NCI-H524 treated with DMSO at 0.1 percent for 48 hours (cell line): ENCODE measurements at regions not wholly inside any gene's neighbourhood (a gene's known extent, or its start where the extent isn't known, plus 50 kb on each side); places are given as distances from the start of the nearest gene placed in this dataset.
"Not testable (repeated sequence)": the region's sequence is repeated elsewhere in the genome, so short reads cannot be mapped to it uniquely, and the experiment has no call there.

Experiments
- DNase-seq: peaks from one replicate; lab custom pipeline; 2025; lab: John Stamatoyannopoulos, UW

GRCh38 chr11:129729216-129729615, 86.4 kb upstream of the TMEM45B start:
- no peak for DNase-seq

DNA sequence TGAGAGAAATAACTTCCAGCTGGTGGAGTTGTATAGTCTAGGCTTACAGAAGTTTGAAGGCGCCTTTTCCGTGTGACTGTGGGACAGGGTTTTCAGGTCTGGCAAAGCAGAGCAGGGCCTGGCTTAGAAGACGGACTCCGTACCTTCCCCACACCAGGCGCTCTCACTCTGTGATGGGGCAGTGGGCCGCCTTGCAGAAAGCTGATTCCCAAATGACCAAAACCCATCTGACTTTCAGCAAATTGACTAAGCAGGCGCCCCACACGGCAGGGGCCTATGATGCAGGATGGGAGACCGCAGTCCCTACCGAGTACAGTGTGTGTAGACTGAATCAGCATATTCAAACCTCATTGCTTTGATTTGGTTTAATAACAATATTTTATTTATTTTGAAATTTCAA, 85.8 kb upstream of the TMEM45B start:
- DNase-seq, result no peak

- no peak for DNase-seq
Observed at GRCh38 chr11:129731316-129731715, 84.3 kb upstream of the TMEM45B start.

DNA sequence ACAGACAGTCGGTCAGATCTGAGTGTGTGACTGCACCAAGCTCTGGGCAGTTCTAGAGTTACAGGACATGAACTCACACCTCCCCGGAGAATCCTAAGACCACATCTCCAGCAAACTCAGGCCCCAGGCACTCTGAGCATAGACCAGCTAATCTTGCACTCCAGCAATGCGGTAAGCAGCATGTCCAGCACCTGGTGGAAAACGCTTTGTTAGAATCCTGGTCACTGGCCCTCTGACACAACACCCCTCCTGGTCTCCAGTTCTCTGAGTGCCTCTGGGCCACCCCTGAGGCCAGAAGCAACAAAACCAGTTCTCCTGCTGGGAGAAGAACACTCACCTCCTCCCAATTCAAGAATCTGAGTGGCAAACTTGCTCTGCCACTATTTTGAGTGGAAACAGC, 82.7 kb upstream of the TMEM45B start:
- no peak for DNase-seq

- DNase-seq, result no peak
Observed at GRCh38 chr11:129733384-129733783, 82.3 kb upstream of the TMEM45B start.

DNA sequence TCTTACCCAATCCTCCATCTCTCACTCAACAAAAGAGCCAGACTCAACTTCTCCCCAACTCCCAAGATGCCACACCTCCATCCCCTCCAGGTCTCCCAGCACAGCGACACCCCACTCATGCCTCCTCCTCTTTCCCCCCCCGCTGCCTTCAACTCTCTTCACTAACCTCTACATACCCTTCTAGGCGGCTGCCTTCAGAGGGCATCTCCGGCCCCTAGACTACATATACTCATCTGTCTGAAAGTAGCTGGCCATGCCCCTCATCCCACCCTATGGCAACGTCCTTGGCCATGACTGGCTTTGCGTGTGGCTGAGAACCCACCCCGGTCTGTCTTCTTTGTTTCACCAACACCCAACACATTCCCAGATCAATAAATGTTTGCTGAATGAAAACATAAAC, 81.7 kb upstream of the TMEM45B start:
- DNase-seq, result no peak

GRCh38 chr11:129734654-129735053, 81.0 kb upstream of the TMEM45B start:
- DNase-seq, result no peak

DNA sequence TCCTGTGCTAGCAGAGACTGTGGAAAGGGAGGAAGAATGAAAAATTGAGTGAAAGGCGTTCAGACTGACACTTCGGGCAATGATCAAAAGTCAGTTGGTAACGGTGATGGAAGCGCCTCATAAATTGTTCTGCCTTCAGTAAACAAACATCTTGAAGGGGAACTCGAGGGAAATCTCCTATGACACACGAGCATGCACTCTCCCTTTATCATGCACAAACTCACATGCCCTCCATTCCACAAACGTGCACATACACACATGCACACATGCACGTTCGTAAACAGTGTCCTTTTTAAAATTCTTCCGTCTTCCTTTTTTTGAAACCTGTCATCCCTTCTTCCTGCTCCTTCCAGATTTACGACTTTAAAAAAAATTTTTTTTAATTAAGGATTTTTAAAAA, 77.8 kb upstream of the TMEM45B start:
- DNase-seq, result no peak

GRCh38 chr11:129738242-129738641, 77.4 kb upstream of the TMEM45B start:
- DNase-seq, result no peak

GRCh38 chr11:129739339-129739738, 76.3 kb upstream of the TMEM45B start:
- DNase-seq, result no peak

DNA sequence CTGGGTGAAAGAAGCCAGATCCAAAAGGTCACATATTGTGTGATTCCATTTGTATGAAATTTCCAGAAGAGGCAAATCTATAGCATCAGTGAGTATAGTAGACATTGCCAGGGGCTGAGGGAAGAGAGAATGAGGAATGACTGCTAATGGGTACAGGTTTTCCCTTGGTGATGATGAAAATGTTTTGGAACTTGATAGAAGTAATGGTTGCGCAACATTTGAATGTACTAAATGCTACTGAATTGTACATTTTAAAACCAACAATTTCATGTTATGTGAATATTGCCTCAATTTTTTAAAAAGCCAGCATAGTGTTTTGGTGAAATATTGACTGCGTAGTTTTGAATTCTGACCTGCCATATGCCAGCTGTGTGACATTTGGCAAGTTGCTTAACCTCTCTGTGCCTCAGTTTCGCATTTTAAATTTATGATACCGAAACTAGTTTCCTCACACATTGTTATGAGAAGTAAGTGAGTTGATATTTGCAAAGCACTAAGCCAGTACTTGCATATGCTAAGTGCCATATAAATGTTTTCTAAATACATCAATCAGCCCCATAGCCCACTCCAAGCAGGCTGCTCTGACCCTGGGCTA, 75.4 kb upstream of the TMEM45B start:
- no peak for DNase-seq

DNA sequence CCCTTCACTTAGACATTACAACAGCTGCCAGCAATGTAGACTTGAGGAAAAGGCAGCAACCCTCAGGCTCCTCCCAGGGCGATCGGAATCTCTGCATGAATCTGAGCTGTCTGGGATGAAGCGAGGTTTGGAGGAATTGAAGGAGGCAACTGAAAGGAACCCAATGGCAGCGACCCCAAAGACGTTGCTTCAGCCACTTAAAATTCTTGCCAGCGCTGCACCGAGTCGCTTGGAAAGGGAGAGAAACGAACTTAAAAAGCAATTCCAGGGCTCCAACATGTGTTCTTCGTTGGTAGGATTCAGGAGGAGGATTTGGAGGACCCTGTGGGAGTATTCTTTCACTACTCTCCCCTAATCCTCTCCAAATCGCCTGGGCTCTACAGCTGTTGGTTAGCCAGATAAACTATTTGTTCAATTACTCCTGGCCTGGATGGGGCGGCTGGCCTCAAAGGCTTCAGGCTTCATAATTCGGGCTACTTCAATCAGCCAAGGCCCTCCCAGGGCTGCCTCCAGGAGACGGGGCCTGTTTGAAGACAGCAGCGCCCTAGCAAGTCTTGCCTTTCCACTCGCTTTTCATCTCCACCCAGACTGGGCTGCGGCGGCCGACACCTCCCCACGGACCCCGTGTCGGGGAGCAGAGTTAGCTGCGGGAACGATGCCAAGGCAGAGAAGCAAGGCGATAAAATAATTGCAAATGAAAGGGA, 72.4 kb upstream of the TMEM45B start:
- peak; percentile 68 for DNase-seq

GRCh38 chr11:129747071-129747470, 68.6 kb upstream of the TMEM45B start:
- no peak for DNase-seq

DNA sequence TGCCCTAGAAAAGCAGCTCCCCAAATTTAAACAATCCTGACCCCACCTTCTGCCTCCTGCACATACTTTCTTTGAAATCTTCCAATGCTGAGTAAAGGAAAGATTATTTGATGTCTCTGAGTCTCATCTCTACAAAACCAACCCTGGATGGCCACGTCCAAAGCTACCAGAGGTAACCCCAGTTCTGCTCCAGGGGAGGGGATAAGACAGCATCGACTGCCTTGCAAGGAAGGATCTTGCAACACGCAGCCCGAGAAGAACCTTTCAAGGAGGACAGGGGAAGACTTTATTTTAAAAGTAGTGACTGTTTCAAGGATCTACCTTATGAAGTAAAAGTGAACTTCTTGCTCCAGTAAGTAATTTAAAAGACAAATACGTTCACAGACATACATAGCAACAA, 66.5 kb upstream of the TMEM45B start:
- no peak for DNase-seq

GRCh38 chr11:129750343-129751292, 65.0 kb upstream of the TMEM45B start:
- no peak for DNase-seq

DNA sequence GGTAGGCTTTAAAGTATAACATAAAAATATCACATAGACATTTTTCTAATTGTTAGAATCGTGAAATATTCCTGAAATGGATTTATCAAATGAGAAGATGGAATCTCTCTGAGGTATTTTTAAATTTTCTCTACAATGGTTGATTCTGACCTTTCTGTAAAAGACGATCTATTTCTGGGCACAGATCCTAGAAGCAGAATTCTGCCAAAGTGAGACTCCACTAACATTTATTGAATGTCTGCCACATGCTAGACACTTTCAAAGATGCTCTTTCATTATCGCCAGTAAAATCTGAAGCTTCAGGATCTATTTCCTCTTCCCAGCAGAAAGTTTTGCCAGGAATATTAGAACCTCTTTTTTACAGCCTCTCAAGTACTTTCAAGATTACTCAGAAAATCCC, 64.1 kb upstream of the TMEM45B start:
- DNase-seq, result no peak

DNA sequence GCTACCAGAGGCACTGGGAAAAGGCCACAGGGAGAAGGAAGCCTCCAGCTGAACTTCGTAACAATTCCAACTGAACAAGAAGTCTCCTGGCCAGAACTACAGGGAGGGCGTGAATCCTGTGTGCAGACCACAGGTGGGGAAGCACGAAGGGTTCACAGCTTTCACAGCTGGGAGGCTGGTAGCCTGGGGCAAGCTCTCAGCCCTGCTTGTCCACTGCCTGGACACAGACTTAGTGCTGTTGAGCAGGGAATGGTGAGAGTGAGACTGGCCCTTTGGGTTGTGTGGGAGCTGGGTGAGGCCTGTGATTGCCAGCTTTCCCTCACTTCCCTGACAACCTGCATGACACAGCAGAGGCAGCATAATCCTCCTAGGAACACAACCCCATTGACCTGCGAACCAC, 52.1 kb upstream of the TMEM45B start:
- not testable (repeated sequence) for DNase-seq

- DNase-seq, result not testable (repeated sequence)
Observed at GRCh38 chr11:129764204-129764603, 51.4 kb upstream of the TMEM45B start.
